Uterus (tissue), 2 donors: ENCODE measurements at regions not wholly inside any gene's neighbourhood (a gene's known extent, or its start where the extent isn't known, plus 50 kb on each side); places are given as distances from the start of the nearest gene placed in this dataset.

Source experiments
- POLR2A ChIP-seq, 2 donors: fragments of 450-650 bp; IDR thresholded peaks; one replicate each; pipeline ENCODE4 v1.6.1; 2016; ENCODE audit warnings: antibody characterized with exemption in 2 of 2, mild to moderate bottlenecking in 1 of 2, moderate library complexity in 1 of 2
- TF ChIP-seq, protein P1 (sequence below), 4 experiments: fragments of 200-600 bp in 2 of 4; fragments of 450-650 bp in 2 of 4; sonication (generic) in 2 of 4; IDR thresholded peaks; one replicate each; pipeline ENCODE4 v1.5.1; 2016 to 2019; ENCODE audit warnings: antibody characterized with exemption in 4 of 4, mild to moderate bottlenecking in 2 of 4, moderate library complexity in 1 of 4

- TF ChIP-seq, protein P1, sequence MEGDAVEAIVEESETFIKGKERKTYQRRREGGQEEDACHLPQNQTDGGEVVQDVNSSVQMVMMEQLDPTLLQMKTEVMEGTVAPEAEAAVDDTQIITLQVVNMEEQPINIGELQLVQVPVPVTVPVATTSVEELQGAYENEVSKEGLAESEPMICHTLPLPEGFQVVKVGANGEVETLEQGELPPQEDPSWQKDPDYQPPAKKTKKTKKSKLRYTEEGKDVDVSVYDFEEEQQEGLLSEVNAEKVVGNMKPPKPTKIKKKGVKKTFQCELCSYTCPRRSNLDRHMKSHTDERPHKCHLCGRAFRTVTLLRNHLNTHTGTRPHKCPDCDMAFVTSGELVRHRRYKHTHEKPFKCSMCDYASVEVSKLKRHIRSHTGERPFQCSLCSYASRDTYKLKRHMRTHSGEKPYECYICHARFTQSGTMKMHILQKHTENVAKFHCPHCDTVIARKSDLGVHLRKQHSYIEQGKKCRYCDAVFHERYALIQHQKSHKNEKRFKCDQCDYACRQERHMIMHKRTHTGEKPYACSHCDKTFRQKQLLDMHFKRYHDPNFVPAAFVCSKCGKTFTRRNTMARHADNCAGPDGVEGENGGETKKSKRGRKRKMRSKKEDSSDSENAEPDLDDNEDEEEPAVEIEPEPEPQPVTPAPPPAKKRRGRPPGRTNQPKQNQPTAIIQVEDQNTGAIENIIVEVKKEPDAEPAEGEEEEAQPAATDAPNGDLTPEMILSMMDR (IDR thresholded peaks at IDR 0.05): no peak
- TF ChIP-seq POLR2A (IDR thresholded peaks at IDR 0.05): no peak
These were observed 104.3 kb upstream of the PTPRR start for GRCh38 chr12:71024827-71025226.
